OCI-LY7 (cell line): ENCODE measurements at regions not wholly inside any gene's neighbourhood (a gene's known extent, or its start where the extent isn't known, plus 50 kb on each side); places are given as distances from the start of the nearest gene placed in this dataset.

Experiments used
- BruUV-seq: library from RNA; stranded (reverse); fragments of 400-500 nt; replicated peaks from 2 replicates; lab custom pipeline; 2021; lab: Mats Ljungman, UMichigan
- CTCF ChIA-PET: fragments of 300-600 bp; sonication (Branson Sonifier 250); formaldehyde crosslinking; loops from one replicate; lab custom pipeline; 2022; ENCODE audit warnings: antibody characterized with exemption; ENCODE audit not compliant: unreplicated experiment; lab: Charles Lee
- POLR2A ChIA-PET: fragments of 300-600 bp; sonication (Branson Sonifier 250); formaldehyde crosslinking; loops from one replicate; lab custom pipeline; 2022; ENCODE audit warnings: antibody characterized with exemption; lab: Charles Lee
- DNase-seq: peaks from one replicate; pipeline ENCODE4 v3.0.0-alpha.2; 2015; ENCODE audit warnings: low spot score
- H2AFZ ChIP-seq: fragments of 200-600 bp; sonication (generic), shearing (Covaris generic); 2 replicates; pipeline ENCODE4 v1.6.1; 2014; ENCODE audit warnings: mild to moderate bottlenecking, antibody characterized with exemption, low read length, moderate library complexity
- H3K27ac ChIP-seq: fragments of 200-600 bp; sonication (generic); 2 replicates; pipeline ENCODE4 v1.5.1; 2014; ENCODE audit warnings: mixed run types, low read depth, mild to moderate bottlenecking, moderate library complexity, low read length, inconsistent platforms; ENCODE audit not compliant: poor library complexity, severe bottlenecking
- H3K36me3 ChIP-seq: fragments of 200-600 bp; sonication (generic); 2 replicates; pipeline ENCODE4 v1.6.1; 2014; ENCODE audit warnings: mild to moderate bottlenecking, antibody characterized with exemption, low read length, moderate library complexity, mixed read lengths; ENCODE audit not compliant: insufficient read depth
- H3K4me1 ChIP-seq: fragments of 200-600 bp; sonication (generic); 2 replicates; pipeline ENCODE4 v1.5.1; 2014; ENCODE audit warnings: mild to moderate bottlenecking, low read length; ENCODE audit not compliant: insufficient read depth, poor library complexity, severe bottlenecking
- H3K4me2 ChIP-seq: fragments of 200-600 bp; sonication (generic); 2 replicates; pipeline ENCODE4 v1.6.1; 2014; ENCODE audit warnings: mild to moderate bottlenecking, low read length
- H3K4me3 ChIP-seq: fragments of 200-600 bp; sonication (generic); 2 replicates; pipeline ENCODE4 v1.5.1; 2014; ENCODE audit warnings: mild to moderate bottlenecking, low read depth, low read length; ENCODE audit not compliant: poor library complexity, severe bottlenecking
- H3K79me2 ChIP-seq: fragments of 200-600 bp; sonication (generic); 2 replicates; pipeline ENCODE4 v1.6.1; 2016; ENCODE audit warnings: low read depth, mild to moderate bottlenecking, low read length, moderate library complexity, mixed read lengths; ENCODE audit not compliant: insufficient read depth
- H3K9me2 ChIP-seq: fragments of 200-600 bp; sonication (generic); 2 replicates; pipeline ENCODE4 v1.6.1; 2016; ENCODE audit warnings: mild to moderate bottlenecking, low read length, mixed read lengths; ENCODE audit not compliant: insufficient read depth
- H3K9me3 ChIP-seq: fragments of 200-600 bp; sonication (generic); 2 replicates; pipeline ENCODE4 v1.6.1; 2014; ENCODE audit warnings: mild to moderate bottlenecking, mixed run types, low read length, mixed read lengths
- H4K20me1 ChIP-seq: fragments of 200-600 bp; sonication (generic); 2 replicates; pipeline ENCODE4 v1.6.1; 2014; ENCODE audit warnings: mild to moderate bottlenecking, antibody characterized with exemption, low read length, moderate library complexity, mixed read lengths; ENCODE audit not compliant: insufficient read depth
- EZH2phosphoT487 ChIP-seq: fragments of 200-600 bp; sonication (generic); IDR thresholded peaks from 2 replicates; pipeline ENCODE4 v1.6.1; 2018; ENCODE audit warnings: low read depth, borderline replicate concordance, mild to moderate bottlenecking, mixed run types, antibody characterized with exemption, low read length, moderate library complexity, mixed read lengths
- intact Hi-C: fragments of 100-400 bp; cut with micrococcal nuclease; formaldehyde crosslinking; loops from one replicate; pipeline ENCODE4 v1.10.0; 2022; ENCODE audit not compliant: unreplicated experiment
- TF ChIP-seq, protein P1 (sequence below): fragments of 200-600 bp; sonication (generic); conservative IDR thresholded peaks from 2 replicates; pipeline ENCODE4 v1.5.1; 2014; ENCODE audit warnings: mild to moderate bottlenecking, antibody characterized with exemption, low read length, moderate library complexity, mixed read lengths

- H3K4me1 ChIP-seq = no peaks in the 10 kb centered on the region
- POLR2A ChIA-PET = interaction anchor here (0.7 kb wide), 2 partner anchors 42 to 364 kb away, joined by 3 to 4 read pairs; no protein-coding TSS in a partner anchor
- no peaks in the 10 kb centered on the region for H3K9me3 ChIP-seq
- no peaks in the 10 kb centered on the region for H3K36me3 ChIP-seq
- no peaks in the 10 kb centered on the region for H3K9me2 ChIP-seq
- no peak overlapping the region for H3K27ac ChIP-seq
- BruUV-seq = no TSS peak
- intact Hi-C loops = no loop called here
- no peak overlapping the region for H2AFZ ChIP-seq
- H3K79me2 ChIP-seq = no peaks in the 10 kb centered on the region
- TF ChIP-seq, protein P1, sequence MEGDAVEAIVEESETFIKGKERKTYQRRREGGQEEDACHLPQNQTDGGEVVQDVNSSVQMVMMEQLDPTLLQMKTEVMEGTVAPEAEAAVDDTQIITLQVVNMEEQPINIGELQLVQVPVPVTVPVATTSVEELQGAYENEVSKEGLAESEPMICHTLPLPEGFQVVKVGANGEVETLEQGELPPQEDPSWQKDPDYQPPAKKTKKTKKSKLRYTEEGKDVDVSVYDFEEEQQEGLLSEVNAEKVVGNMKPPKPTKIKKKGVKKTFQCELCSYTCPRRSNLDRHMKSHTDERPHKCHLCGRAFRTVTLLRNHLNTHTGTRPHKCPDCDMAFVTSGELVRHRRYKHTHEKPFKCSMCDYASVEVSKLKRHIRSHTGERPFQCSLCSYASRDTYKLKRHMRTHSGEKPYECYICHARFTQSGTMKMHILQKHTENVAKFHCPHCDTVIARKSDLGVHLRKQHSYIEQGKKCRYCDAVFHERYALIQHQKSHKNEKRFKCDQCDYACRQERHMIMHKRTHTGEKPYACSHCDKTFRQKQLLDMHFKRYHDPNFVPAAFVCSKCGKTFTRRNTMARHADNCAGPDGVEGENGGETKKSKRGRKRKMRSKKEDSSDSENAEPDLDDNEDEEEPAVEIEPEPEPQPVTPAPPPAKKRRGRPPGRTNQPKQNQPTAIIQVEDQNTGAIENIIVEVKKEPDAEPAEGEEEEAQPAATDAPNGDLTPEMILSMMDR = no peak
- no peak for TF ChIP-seq EZH2phosphoT487
- no peaks in the 10 kb centered on the region for H4K20me1 ChIP-seq
- H3K4me3 ChIP-seq = no peak overlapping the region
- CTCF ChIA-PET = no interaction called here
- no peak overlapping the region for H3K4me2 ChIP-seq
- DNase-seq = no peak
Measured at GRCh38 chr13:37360556-37360955, 238.0 kb downstream of the POSTN start.

DNA sequence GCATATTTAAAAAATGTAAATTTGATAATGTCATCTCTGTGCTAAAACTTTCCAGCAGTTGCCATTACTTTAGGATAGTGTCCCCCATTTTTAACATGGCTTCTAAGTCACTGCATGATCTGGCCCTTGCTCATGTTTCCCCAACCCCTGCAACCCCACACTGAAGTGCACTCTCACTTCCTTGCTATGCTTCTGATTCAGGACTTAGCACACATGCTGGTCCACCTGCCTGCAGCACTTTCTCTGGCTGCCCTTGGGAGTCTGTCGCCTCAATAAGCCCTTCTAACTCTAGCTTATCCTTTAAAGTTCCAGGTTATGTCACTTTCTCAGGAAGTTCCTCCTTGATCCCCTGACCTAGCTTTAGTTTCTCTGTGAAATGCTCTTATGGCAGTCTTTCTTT, 241.0 kb downstream of the POSTN start:
- Histone ChIP-seq H3K4me2 (no peak overlapping the region), H2AFZ (no peak overlapping the region), H3K9me2 (no peaks in the 10 kb centered on the region), H4K20me1 (no peaks in the 10 kb centered on the region; the same call in 1 of the 2 replicates), H3K27ac (no peak overlapping the region), H3K36me3 (no peaks in the 10 kb centered on the region), H3K4me1 (no peaks in the 10 kb centered on the region), H3K4me3 (no peak overlapping the region), H3K79me2 (no peaks in the 10 kb centered on the region), H3K9me3 (no peaks in the 10 kb centered on the region)
- CTCF ChIA-PET = no interaction called here
- intact Hi-C loops = no loop called here
- no TSS peak for BruUV-seq
- POLR2A ChIA-PET = no interaction called here
- DNase-seq = no peak
- TF ChIP-seq, protein P1 = no peak
- TF ChIP-seq EZH2phosphoT487 = no peak

DNA sequence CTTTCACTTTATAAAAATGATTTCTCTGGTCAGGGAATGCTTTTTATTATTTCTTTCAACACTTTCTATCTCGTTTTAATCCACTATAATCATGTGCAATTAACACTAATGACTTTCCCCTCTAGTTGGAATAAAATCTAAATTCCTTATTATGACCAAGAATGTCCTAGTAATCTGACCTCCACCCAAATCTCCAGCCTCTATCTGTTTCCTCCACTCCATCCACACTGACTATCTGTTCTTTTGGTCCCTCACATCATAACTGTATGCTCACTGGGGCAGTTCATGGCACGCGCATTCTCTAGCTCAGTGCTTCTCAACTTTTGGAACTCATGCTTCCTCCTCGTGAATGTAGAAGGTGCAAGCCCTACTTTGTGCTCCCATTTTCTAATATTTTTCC, 244.7 kb downstream of the POSTN start:
- H3K36me3 ChIP-seq = no peaks in the 10 kb centered on the region
- H3K27ac ChIP-seq = no peak overlapping the region
- H4K20me1 ChIP-seq = no peaks in the 10 kb centered on the region; the same call in 1 of the 2 replicates
- CTCF ChIA-PET = no interaction called here
- H3K79me2 ChIP-seq = no peaks in the 10 kb centered on the region
- BruUV-seq = no TSS peak
- DNase-seq = no peak
- H2AFZ ChIP-seq = no peak overlapping the region
- H3K9me3 ChIP-seq = no peaks in the 10 kb centered on the region
- POLR2A ChIA-PET = no interaction called here
- no peak overlapping the region for H3K4me3 ChIP-seq
- no peaks in the 10 kb centered on the region for H3K4me1 ChIP-seq
- H3K9me2 ChIP-seq = no peaks in the 10 kb centered on the region
- TF ChIP-seq, protein P1 = no peak
- no peak for TF ChIP-seq EZH2phosphoT487
- intact Hi-C loops = no loop called here
- H3K4me2 ChIP-seq = no peak overlapping the region
